PC-3 (cell line): ENCODE measurements at regions not wholly inside any gene's neighbourhood (a gene's known extent, or its start where the extent isn't known, plus 50 kb on each side); places are given as distances from the start of the nearest gene placed in this dataset.

Source experiments
- EZH2 ChIP-seq: fragments of 300-600 bp; sonication (generic); IDR thresholded peaks from one replicate; pipeline ENCODE4 v1.6.1; 2017; ENCODE audit warnings: antibody characterized with exemption, mild to moderate bottlenecking, low read length; ENCODE audit not compliant: unreplicated experiment
- EZH2phosphoT487 ChIP-seq: fragments of 300-600 bp; sonication (generic); IDR thresholded peaks from 2 replicates; pipeline ENCODE4 v1.6.1; 2018; ENCODE audit warnings: mild to moderate bottlenecking, antibody characterized with exemption, low read length, borderline replicate concordance
- TF ChIP-seq, protein P1 (sequence below): fragments of 300-600 bp; sonication (generic); conservative IDR thresholded peaks from 2 replicates; pipeline ENCODE4 v1.5.1; 2017; ENCODE audit warnings: antibody characterized with exemption, low read depth, mild to moderate bottlenecking, low read length

DNA sequence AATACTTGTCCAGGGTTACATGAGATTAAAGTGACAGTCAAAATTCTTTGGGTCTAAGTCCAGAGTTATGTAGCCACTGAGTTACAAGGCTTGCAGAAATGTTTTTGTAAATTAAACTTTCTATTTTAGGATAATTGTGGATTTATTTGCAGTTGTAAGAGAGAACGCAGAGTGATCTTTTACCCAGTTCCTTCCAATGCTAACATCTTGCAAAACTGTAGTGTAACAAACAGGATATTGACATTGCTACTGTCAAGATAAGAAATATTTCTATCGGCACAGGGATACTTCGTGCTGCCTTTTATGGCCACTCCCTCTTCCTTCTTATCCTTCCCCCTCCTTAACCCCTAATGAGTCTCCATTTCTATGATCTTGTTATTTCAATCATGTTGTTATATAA lies 1022.9 kb downstream of the MCTP2 start:
- TF ChIP-seq, protein P1, sequence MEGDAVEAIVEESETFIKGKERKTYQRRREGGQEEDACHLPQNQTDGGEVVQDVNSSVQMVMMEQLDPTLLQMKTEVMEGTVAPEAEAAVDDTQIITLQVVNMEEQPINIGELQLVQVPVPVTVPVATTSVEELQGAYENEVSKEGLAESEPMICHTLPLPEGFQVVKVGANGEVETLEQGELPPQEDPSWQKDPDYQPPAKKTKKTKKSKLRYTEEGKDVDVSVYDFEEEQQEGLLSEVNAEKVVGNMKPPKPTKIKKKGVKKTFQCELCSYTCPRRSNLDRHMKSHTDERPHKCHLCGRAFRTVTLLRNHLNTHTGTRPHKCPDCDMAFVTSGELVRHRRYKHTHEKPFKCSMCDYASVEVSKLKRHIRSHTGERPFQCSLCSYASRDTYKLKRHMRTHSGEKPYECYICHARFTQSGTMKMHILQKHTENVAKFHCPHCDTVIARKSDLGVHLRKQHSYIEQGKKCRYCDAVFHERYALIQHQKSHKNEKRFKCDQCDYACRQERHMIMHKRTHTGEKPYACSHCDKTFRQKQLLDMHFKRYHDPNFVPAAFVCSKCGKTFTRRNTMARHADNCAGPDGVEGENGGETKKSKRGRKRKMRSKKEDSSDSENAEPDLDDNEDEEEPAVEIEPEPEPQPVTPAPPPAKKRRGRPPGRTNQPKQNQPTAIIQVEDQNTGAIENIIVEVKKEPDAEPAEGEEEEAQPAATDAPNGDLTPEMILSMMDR: no peak
- TF ChIP-seq EZH2 (no peak), EZH2phosphoT487 (no peak)
